ENCODE measurements at regions not wholly inside any gene's neighbourhood (a gene's known extent, or its start where the extent isn't known, plus 50 kb on each side); places are given as distances from the start of the nearest gene placed in this dataset.

GRCh38 chr2:129469389-129469788 lies 510.1 kb upstream of the RAB6C start:
- CTCF ChIA-PET, result no interaction called here
- intact Hi-C loops (cut with micrococcal nuclease), result no loop called here
- no peaks in the 10 kb centered on the region for H3K79me2 ChIP-seq (ENCODE audit: control insufficient read depth, insufficient read depth, low read length)
- no peaks in the 10 kb centered on the region for H3K36me3 ChIP-seq (ENCODE audit: control insufficient read depth in 2 of 2, extremely low read depth in 1 of 2, insufficient read depth in 2 of 2, low read length in 2 of 2)
- H4K20me1 ChIP-seq (replicated peaks; ENCODE audit: control insufficient read depth, extremely low read depth, insufficient read depth, low read length), result no peaks in the 10 kb centered on the region
- no TSS peak for BruUV-seq (replicated peaks)
- TF ChIP-seq POLR2A (IDR thresholded peaks at IDR 0.05; ENCODE audit: low read depth, low read length) (no peak), MAX (IDR thresholded peaks at IDR 0.05; ENCODE audit: insufficient read depth, insufficient read length) (no peak), JUN (IDR thresholded peaks at IDR 0.05; ENCODE audit: borderline replicate concordance, insufficient read depth, insufficient read length, low read depth) (no peak), EZH2 (IDR thresholded peaks at IDR 0.05; ENCODE audit: borderline replicate concordance, low read depth, low read length, severe bottlenecking) (no peak), GATA2 (IDR thresholded peaks at IDR 0.05; ENCODE audit: insufficient read depth, insufficient read length, low read depth, low read length) (no peak), FOS (IDR thresholded peaks at IDR 0.05; ENCODE audit: borderline replicate concordance, insufficient read depth, low read length) (no peak), MYC (IDR thresholded peaks at IDR 0.05; ENCODE audit: low read depth, low read length) (no peak)
- no peaks in the 10 kb centered on the region for H3K4me1 ChIP-seq (ENCODE audit: control insufficient read depth, extremely low read depth, insufficient read depth, low read length)
- H3K27ac ChIP-seq (ENCODE audit: insufficient read depth, low read depth, low read length), result no peak overlapping the region
- FAIRE-seq (no peak), DNase-seq (ENCODE audit: low read depth, low spot score) (no peak)
- no peaks in the 10 kb centered on the region for H3K27me3 ChIP-seq (ENCODE audit: control insufficient read depth in 2 of 2, insufficient read depth in 2 of 2, low read length in 2 of 2)
- dilution Hi-C loops (cut with MboI; ENCODE audit: extremely low pct_ligation_motif_present, low sequenced_read_pairs), result no loop called here
- H3K9me1 ChIP-seq (replicated peaks; ENCODE audit: control insufficient read depth, extremely low read depth, insufficient read depth, low read length), result no peaks in the 10 kb centered on the region
- peaks cover 9% of the 10 kb centered on the region for H3K9me3 ChIP-seq (replicated peaks; ENCODE audit: control insufficient read depth, insufficient read depth, low read length)
- POLR2A ChIA-PET, result no interaction called here
- H3K4me3 ChIP-seq (replicated peaks in 1 of 3; ENCODE audit: insufficient read depth in 1 of 3, low read depth in 1 of 3, low read length in 3 of 3), result no peak overlapping the region
- no peak overlapping the region for H3K4me2 ChIP-seq (ENCODE audit: insufficient read depth, low read length)
- no peak overlapping the region for H2AFZ ChIP-seq (ENCODE audit: low read depth, low read length)
- no peak overlapping the region for H3K9ac ChIP-seq (replicated peaks; ENCODE audit: extremely low read depth, insufficient read depth, low read length)

- dilution Hi-C loops (cut with MboI; ENCODE audit: extremely low pct_ligation_motif_present, low sequenced_read_pairs), result no loop called here
- Histone ChIP-seq H3K9me3 (replicated peaks; ENCODE audit: control insufficient read depth, insufficient read depth, low read length) (peaks cover 4% of the 10 kb centered on the region), H3K9me1 (replicated peaks; ENCODE audit: control insufficient read depth, extremely low read depth, insufficient read depth, low read length) (no peaks in the 10 kb centered on the region), H3K4me3 (replicated peaks in 1 of 3; ENCODE audit: insufficient read depth in 1 of 3, low read depth in 1 of 3, low read length in 3 of 3) (no peak overlapping the region), H3K9ac (replicated peaks; ENCODE audit: extremely low read depth, insufficient read depth, low read length) (no peak overlapping the region), H3K27ac (ENCODE audit: insufficient read depth, low read depth, low read length) (no peak overlapping the region), H4K20me1 (replicated peaks; ENCODE audit: control insufficient read depth, extremely low read depth, insufficient read depth, low read length) (no peaks in the 10 kb centered on the region), H3K36me3 (ENCODE audit: control insufficient read depth in 2 of 2, extremely low read depth in 1 of 2, insufficient read depth in 2 of 2, low read length in 2 of 2) (no peaks in the 10 kb centered on the region), H2AFZ (ENCODE audit: low read depth, low read length) (no peak overlapping the region), H3K4me1 (ENCODE audit: control insufficient read depth, extremely low read depth, insufficient read depth, low read length) (no peaks in the 10 kb centered on the region), H3K79me2 (ENCODE audit: control insufficient read depth, insufficient read depth, low read length) (no peaks in the 10 kb centered on the region), H3K4me2 (ENCODE audit: insufficient read depth, low read length) (no peak overlapping the region), H3K27me3 (ENCODE audit: control insufficient read depth in 2 of 2, insufficient read depth in 2 of 2, low read length in 2 of 2) (no peaks in the 10 kb centered on the region)
- CTCF ChIA-PET, result no interaction called here
- intact Hi-C loops (cut with micrococcal nuclease), result no loop called here
- BruUV-seq (replicated peaks), result no TSS peak
- DNase-seq (ENCODE audit: low read depth, low spot score), result no peak
- POLR2A ChIA-PET, result no interaction called here
- TF ChIP-seq POLR2A (IDR thresholded peaks at IDR 0.05; ENCODE audit: low read depth, low read length) (no peak), EZH2 (IDR thresholded peaks at IDR 0.05; ENCODE audit: borderline replicate concordance, low read depth, low read length, severe bottlenecking) (no peak), POLR2AphosphoS5 (IDR thresholded peaks at IDR 0.05; ENCODE audit: insufficient read depth, low read depth, low read length) (no peak), MAX (IDR thresholded peaks at IDR 0.05; ENCODE audit: insufficient read depth, insufficient read length) (no peak), JUN (IDR thresholded peaks at IDR 0.05; ENCODE audit: borderline replicate concordance, insufficient read depth, insufficient read length, low read depth) (no peak), CTCF (IDR thresholded peaks at IDR 0.05; ENCODE audit: extremely low read depth in 1 of 2, insufficient read depth in 1 of 2, low read depth in 1 of 2, low read length in 2 of 2) (no peak), GATA2 (IDR thresholded peaks at IDR 0.05; ENCODE audit: insufficient read depth, insufficient read length, low read depth, low read length) (no peak), MYC (IDR thresholded peaks at IDR 0.05; ENCODE audit: low read depth, low read length) (no peak), FOS (IDR thresholded peaks at IDR 0.05; ENCODE audit: borderline replicate concordance, insufficient read depth, low read length) (no peak)
- FAIRE-seq, result no peak
Measured at GRCh38 chr2:129469871-129470270, 509.6 kb upstream of the RAB6C start.
